ENCODE measurements at regions not wholly inside any gene's neighbourhood (a gene's known extent, or its start where the extent isn't known, plus 50 kb on each side); places are given as distances from the start of the nearest gene placed in this dataset.
"Not testable (repeated sequence)": the region's sequence is repeated elsewhere in the genome, so short reads cannot be mapped to it uniquely, and the experiment has no call there.

GRCh38 chr2:124967325-124967724, 942.2 kb downstream of the CNTNAP5 start:
- DNase-seq (ENCODE audit: low read depth in 2 of 2): no peak

- no peak for DNase-seq (ENCODE audit: low read depth in 2 of 2)
Observed at GRCh38 chr2:124970030-124970429, 944.9 kb downstream of the CNTNAP5 start.

DNA sequence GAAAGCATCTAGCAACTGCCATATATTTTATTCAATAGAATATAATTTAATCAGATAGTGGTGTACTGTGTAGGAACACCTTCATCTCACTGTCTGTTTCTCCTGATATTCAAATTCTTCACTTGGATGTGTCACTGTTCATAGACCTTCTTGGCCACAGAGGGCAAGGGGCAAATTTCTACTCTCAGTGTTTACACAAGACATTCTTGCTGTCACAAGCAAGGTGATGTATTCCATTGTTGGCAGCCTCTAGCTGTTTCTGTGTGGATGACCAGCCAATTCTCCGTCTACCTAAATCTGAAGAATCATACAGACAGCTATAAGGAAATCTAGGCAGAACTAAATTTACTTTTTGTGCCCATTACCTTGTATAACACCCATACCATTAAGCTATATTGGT, 948.3 kb downstream of the CNTNAP5 start:
- DNase-seq (ENCODE audit: low read depth in 2 of 2): no peak

DNA sequence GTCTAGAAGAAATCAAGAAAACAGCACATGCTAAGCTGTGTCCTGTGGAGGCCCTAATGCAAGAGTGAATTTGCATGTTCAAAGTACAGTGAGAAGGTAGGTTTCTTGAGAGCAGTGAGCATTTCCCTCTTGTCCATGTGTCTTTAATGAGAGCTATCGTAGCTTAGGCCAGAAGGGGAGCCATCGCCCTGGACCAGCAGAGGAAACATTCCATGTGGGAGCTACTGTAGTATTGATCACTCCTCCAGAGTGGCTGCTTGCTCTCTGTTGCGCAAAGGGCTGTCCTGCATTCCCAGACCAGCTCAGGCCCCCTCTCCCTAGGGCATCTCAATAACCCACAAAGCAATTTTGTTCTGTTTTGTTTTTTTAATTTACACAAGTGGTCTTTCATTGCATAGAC, 950.1 kb downstream of the CNTNAP5 start:
- no peak for DNase-seq (ENCODE audit: low read depth in 2 of 2)

- no peak for DNase-seq (ENCODE audit: low read depth in 2 of 2)
Observed at GRCh38 chr2:124975648-124976047, 950.6 kb downstream of the CNTNAP5 start.

DNA sequence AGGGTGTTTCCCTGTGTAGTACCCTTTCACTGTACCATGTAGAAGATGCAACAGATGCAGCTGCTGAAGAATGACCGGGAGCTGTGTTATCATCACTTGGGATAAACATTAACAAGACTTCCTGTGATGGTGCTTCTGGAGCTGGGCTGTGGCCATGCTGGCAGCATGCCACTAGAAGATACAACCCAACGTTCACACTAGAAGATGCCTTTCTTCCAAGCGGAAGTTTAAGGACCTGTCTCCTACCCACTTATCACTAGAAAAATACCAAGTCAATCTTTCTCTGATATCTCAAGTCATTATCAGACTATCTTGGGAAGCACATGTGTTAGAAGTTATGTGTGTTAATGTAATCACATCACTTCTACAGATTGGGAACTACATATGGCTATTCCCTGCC, 953.5 kb downstream of the CNTNAP5 start:
- no peak for DNase-seq (ENCODE audit: low read depth in 2 of 2)

- no peak for DNase-seq (ENCODE audit: low read depth in 2 of 2)
Observed at GRCh38 chr2:124983595-124983994, 958.5 kb downstream of the CNTNAP5 start.

DNA sequence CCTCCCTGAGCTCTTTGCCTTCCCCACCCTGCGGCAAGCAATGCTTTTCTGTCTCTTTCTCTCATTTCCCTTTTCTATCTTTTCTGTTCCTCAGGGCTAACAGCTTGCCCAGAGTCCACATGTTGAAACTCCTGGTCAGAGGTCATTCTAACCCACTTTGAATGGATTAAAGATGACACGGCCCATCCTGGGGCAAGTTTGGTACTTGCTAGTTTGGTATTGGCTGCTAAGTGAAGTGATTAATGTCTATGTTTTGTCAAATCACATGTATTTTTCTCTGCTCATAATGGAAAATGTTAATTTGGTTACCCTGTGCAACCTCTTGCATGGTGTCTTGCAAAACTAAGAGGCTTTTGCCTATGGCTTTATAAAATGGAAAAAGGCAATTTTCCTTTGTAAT, 960.2 kb downstream of the CNTNAP5 start:
- no peak for DNase-seq (ENCODE audit: low read depth in 2 of 2)

- no peak for DNase-seq (ENCODE audit: low read depth in 2 of 2)
Observed at GRCh38 chr2:124986136-124986535, 961.0 kb downstream of the CNTNAP5 start.

DNA sequence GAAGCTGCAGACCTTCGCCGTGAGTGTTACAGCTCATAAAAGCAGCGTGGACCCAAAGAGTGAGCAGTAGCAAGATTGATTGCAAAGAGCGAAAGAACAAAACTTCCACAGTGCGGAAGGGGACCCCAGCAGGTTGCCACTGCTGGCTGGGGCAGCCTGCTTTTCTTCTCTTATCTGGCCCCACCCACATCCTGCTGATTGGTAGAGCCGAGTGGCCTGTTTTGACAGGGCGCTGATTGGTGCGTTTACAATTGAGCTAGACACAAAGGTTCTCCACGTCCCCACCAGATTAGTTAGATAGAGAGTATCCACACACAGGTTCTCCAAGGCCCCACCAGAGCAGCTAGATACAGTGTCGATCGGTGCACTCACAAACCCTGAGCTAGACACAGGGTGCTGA, 961.8 kb downstream of the CNTNAP5 start:
- DNase-seq (ENCODE audit: low read depth in 2 of 2): not testable (repeated sequence)

- not testable (repeated sequence) for DNase-seq (ENCODE audit: low read depth in 2 of 2)
Observed at GRCh38 chr2:124987436-124987835, 962.3 kb downstream of the CNTNAP5 start.

GRCh38 chr2:124988111-124988510, 963.0 kb downstream of the CNTNAP5 start:
- no peak for DNase-seq (ENCODE audit: low read depth in 2 of 2)

- no peak for DNase-seq (ENCODE audit: low read depth in 2 of 2)
Observed at GRCh38 chr2:124988794-124989193, 963.7 kb downstream of the CNTNAP5 start.

DNA sequence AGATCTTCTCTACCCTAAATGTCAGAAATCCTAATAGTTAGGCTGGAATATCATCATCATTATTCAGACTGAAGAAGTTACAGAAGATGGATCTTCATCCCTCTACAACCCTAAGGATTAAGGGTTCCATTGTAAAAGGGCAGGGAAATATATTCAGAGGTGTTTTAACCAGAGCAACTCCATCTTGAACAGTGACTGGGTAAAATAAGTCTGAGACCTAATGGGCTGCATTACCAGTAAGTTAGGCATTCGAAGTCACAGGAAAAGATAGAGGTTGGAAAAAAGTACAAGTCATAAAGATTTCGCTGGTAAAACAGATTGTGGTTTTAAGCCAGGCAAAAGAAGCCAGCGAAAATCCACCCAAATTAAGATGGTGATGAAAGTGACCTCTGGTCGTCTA, 968.7 kb downstream of the CNTNAP5 start:
- DNase-seq (ENCODE audit: low read depth in 2 of 2): no peak

- no peak for DNase-seq (ENCODE audit: low read depth in 2 of 2)
Observed at GRCh38 chr2:124995185-124995912, 970.3 kb downstream of the CNTNAP5 start.

GRCh38 chr2:124996406-124996805, 971.3 kb downstream of the CNTNAP5 start:
- DNase-seq (ENCODE audit: low read depth in 2 of 2): no peak

DNA sequence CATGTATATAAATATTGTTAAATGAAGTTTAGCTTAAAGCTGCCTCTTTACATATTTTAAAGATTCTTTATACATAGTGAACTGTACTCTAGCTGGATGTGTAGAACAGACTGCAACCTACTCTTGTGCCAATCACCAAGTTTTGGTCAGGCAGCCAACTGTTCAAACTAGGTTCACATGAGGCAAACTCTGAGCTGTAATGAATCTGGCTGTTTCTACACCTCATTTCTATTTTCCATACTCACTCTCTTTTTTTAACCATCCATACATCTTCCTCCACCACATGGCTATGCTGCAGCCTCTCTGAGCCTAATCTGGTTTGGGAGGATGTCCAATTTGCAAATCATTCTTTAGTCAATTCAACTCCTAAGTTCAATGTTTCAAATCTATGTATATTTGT, 974.8 kb downstream of the CNTNAP5 start:
- no peak for DNase-seq (ENCODE audit: low read depth in 2 of 2)

GRCh38 chr2:125004106-125004800, 979.2 kb downstream of the CNTNAP5 start:
- no peak for DNase-seq (ENCODE audit: low read depth in 2 of 2)

GRCh38 chr2:125006676-125007075, 981.6 kb downstream of the CNTNAP5 start:
- no peak for DNase-seq (ENCODE audit: low read depth in 2 of 2)

- not testable (repeated sequence) for DNase-seq (ENCODE audit: low read depth in 2 of 2)
Observed at GRCh38 chr2:125028721-125029120, 1003.6 kb downstream of the CNTNAP5 start.

GRCh38 chr2:125033871-125034270, 1008.8 kb downstream of the CNTNAP5 start:
- no peak for DNase-seq (ENCODE audit: low read depth in 2 of 2)

DNA sequence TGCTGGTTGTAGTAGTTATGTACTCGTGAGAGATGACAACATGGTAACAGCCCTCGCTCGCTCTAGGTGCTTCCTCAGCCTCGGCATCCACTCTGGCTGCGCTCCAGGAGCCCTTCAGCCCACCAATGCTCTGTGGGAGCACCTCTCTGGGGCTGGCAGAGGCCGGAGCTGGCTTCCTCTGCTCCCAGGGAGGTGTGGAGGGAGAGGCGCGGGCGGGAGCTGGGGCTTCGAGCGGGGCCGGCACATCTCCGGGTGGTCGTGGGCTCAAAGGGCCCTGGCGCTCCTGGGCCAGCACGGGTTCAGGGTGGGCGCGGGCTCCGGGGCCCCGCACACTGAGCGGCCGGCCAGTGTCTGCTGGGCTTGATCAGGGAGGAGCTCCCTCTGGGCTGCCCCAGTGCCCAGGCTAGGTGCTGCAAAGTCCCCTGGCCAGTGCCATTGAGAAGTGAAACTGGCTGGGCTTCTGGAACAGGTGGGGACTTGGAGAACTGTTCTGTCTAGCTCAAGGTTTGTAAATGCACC, 1012.1 kb downstream of the CNTNAP5 start:
- no peak for DNase-seq (ENCODE audit: low read depth in 2 of 2)

DNA sequence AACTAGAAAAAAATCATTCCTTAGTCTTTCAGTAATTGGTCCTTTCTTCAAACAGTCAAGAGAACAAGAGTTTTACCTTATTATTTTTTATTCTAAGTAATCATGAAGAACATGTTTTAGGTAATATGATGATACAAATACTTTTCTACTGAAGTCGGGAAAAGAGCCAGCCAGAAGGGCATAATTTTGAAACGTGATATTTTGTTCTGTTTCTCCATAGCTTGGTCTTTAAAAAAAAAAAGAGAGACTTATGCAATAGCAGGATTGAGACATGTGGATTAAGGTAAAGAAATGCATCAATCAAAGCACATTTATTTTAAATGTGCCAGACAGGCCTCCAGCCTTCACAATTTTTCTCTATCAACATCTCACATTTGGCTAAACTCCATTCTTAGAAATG, 1016.8 kb downstream of the CNTNAP5 start:
- no peak for DNase-seq (ENCODE audit: low read depth in 2 of 2)
